ENCODE measurements at regions not wholly inside any gene's neighbourhood (a gene's known extent, or its start where the extent isn't known, plus 50 kb on each side); places are given as distances from the start of the nearest gene placed in this dataset.

DNA sequence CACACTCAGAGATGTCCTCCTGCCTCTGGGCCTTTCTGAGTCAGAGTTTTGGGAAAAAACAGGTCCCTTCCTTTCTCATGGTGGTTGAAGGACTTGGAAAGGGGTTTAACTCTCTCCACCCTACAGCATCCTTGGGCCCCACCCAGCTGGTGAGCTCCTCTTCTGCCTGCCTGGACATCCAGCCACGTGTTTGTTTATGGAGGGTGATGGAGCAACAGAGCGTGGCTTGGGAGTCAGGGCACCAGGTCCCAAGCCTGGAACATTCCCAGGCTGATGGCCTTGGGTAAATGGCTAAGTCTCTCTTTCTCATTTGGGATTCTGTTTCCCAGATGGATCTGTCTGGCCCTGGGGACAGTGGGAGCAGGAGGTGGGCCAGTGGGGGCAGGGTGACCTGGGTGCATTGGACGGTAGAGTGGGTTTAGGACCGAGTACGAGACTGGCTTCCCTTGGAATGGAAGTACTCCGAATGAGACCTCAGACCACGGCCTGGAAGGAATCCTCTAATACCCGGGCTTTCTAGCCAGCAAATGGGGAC, 141.1 kb upstream of the IRX2 start:
- no peak for TF ChIP-seq CTCF (conservative IDR thresholded peaks at IDR 0.05; ENCODE audit: low read length)
- no peak for TF ChIP-seq EZH2phosphoT487 (IDR thresholded peaks at IDR 0.05; ENCODE audit: borderline replicate concordance)

Data from Loucy (cell line).